NCI-H1048 (cell line): ENCODE measurements at regions not wholly inside any gene's neighbourhood (a gene's known extent, or its start where the extent isn't known, plus 50 kb on each side); places are given as distances from the start of the nearest gene placed in this dataset.
"Not testable (repeated sequence)": the region's sequence is repeated elsewhere in the genome, so short reads cannot be mapped to it uniquely, and the experiment has no call there.

Source experiments
- DNase-seq: peaks from one replicate; lab custom pipeline; 2025; lab: John Stamatoyannopoulos, UW

DNA sequence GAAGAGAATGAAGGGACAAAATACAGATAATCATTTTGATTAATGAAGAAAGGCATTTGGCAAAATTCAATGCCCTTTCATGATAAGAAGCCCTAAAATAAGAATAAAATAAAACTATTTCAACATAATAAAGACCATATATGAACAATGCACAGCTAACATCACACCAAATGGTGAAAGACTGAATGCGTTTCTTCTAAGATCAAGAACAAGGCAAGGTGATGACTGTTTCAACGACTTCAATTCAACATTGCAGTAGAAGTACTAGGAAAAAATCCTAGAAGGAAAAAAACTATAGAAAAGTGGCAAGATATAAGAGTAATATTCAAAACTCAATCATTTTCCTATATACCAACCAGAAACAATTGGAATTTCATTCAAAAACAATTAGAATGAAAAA lies 280.1 kb upstream of the GRM7 start:
- no peak for DNase-seq

DNA sequence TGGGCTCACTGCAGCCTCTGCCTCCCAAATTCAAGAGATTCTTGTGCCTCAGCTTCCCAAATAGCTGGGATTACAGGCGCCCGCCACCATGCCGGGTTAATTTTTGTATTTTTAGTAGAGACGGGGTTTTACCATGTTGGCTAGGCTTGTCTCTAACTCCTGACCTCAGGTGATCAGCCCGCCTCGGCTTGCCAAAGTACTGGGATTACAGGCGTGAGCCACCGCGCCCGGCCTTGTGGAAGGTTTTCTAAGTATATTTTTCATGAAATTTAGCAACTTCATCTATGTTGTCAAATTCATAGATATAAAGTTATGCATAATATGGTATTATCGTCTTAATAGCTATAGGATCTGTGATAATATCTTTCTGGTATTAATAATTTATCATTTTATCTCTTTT lies 275.6 kb upstream of the GRM7 start:
- no peak for DNase-seq

DNA sequence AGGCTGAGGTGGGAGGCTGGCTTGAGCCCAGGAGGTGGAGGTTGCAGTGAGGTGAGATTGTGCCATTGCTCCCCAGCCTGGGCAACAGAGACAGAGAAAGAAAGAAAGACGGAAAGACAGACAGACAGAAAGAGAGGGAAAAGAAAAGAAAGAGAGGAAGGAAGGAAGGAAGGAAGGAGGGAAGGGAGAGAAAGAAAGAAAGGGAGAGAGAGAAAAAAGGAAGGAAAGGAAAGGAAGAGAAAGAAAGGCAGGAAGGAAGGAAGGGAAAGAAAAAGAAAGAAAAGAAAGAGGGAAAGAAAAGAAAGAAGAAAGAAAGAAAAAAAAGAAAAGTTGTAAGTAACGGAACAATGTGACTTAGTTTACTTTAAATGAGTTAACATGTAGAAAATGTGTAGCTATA lies 260.7 kb upstream of the GRM7 start:
- no peak for DNase-seq

DNA sequence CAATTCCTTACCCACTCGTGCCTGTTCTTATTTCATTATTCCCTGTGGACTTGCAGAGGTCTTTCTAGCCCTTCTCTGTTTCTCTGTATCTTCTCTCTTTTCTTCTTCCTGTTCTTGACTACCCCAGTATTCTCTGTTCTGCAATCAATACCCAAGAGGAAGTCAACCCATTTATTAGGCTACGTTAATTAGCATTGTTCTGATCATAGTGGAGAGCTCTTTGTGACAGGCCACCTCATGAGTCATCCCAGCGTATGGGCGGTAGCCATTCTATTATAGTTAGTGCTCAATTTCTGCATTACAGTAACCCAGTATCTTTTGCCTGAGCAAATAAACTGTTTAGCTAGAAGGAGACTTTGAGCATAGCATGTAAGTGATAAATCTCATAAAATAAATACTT lies 259.5 kb upstream of the GRM7 start:
- DNase-seq: no peak

DNA sequence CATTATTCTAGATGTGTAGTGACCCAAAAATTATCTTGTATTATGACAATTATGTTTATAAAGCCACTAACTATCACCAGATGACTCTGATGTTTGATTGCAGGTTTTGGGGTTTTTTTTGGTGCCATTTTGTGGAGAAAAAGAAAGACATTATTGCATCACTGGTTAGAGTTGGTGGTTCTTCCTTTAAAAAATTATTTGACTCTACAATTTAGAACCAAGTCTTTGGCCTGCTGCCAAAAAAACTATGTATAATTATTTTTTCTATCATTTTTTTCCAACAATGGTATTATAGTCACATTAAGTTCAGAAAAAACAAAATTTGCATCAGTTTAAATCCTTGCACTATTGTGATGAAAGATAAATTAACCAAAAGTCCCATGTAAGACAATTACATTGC lies 258.6 kb upstream of the GRM7 start:
- DNase-seq: no peak

DNA sequence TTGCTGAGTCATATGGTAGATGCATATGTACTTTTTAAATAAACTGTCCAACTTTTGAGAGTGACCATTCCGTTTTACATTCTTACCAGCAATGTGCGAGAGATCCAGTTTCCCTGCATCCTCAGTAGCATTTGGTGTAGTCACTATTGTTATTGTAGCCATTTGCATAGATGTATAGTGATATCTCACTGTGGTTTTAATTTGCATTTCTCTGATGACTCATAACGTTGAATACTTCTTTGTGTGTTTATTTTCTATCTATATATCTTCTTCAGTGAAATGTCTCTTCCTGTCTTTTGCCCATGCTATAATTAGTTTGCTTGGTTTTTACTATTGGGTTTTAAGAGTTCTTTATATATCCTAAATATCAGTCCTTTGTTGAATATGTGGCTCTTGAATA lies 255.7 kb upstream of the GRM7 start:
- no peak for DNase-seq

DNA sequence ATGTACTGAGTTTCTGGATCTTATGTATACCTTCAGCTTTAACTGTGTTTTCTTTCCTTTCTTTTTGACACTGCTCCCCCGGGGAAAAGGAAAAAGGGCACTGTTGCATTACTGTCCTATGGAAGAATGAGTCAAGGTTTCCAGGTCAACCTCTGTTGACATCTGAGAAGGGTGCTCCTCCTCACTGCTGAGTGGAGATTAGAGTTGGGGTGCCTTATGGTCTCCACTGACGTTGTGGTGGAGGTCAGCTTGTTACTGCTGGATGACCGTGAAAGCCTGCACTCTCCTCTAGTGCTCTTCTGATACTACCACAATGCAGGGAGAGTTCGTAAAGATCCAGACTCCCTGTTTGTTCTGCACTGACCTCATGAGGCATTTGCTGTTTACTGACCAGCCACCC lies 252.1 kb upstream of the GRM7 start:
- no peak for DNase-seq

DNA sequence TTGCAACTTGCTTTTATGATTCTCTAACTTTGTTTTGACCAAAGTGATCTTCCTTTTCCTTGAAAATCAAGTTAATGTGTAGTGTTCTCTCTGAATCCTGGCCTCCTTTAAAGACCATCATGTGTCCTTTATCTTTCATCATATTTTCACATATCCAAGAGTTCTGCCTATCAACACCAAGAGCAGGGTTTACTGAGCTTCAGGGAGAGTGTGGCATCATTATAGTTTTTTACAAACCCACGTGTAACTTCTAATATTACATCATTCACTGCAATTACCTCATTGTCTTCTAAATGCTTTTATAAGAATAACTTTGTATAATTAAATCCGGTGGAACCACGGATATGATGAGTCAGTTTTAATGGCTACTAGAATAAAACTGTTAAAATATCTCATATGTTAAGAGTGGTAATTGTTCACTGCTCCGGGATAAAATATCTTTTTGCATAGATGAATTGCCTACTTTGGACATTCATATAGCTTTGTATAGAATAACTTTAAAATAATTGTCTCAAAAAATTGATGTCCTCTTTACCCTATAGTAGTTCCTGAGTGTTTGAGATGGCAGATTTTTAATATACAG lies 248.8 kb upstream of the GRM7 start:
- DNase-seq: no peak

DNA sequence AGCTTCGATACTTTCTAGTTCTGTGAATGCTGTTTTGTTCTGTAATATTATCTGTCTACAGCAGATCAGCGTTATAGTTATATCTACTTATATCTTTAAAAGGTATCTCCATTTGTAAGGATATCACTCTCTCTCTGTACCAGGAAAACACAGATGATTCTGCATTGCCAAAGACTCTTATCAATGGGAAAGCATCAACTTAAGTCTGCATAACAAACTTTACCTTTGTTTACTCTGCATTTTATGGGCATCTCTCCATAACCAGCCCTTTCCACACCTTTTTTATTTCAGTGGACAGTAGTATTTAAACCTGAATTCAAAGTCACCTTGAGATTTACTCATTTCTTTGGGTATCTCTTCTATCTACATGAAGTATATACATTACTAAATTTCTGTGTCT lies 238.7 kb upstream of the GRM7 start:
- no peak for DNase-seq

DNA sequence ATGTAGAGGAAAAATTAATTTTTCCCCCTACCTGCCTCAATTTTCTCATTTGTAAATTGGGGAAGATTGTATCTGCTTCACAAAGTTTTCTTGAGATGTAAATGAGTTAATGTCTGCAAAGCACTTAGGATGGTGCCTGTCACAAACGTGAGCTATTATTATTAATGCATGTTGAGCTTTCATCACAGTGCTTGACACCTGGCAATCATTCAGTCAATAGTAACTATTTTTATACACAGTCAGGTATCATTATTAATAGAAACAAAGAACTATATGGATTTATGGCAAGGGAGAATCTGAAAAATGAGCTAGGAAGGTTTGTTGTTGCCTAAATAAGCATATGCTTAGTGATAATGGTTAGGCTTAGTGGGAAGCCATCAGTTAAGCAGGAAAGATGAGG lies 238.2 kb upstream of the GRM7 start:
- DNase-seq: no peak

DNA sequence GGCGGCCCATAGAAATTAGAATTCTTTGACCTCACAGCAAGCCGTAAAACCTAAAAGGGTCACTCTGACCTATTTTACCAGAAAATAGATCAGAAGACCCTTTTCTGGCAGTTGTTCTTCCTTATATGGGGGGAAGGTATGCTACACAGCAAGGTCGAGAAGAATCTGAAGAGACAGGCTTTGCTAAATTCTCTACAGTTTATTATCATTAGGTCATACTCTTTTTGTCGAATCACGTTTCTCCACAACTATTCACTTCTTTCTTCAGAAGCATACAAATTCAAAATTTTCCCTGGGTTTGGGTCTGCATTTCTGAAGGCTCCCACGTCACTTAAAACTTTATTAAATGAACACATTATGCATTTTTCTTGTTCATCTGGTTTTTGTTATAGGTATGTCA lies 229.5 kb upstream of the GRM7 start:
- no peak for DNase-seq

DNA sequence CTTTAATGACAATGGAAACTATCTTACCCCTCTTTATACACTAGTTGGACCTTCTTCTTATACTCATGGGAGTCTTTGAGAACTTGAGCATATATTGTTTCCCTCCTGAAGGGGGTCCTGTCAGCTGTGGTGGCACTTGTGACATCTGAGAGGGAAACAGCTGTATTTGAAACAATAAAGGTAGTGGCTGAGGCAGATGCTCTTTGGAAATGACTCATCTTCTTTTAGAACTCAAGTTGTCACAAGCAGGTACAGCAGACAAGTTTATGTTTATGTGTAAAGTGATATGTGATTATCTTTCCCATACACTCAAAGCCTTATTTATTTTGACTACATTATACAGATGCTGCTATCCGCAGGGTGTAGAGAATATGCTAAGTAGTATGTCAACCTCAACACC lies 220.0 kb upstream of the GRM7 start:
- DNase-seq: no peak

DNA sequence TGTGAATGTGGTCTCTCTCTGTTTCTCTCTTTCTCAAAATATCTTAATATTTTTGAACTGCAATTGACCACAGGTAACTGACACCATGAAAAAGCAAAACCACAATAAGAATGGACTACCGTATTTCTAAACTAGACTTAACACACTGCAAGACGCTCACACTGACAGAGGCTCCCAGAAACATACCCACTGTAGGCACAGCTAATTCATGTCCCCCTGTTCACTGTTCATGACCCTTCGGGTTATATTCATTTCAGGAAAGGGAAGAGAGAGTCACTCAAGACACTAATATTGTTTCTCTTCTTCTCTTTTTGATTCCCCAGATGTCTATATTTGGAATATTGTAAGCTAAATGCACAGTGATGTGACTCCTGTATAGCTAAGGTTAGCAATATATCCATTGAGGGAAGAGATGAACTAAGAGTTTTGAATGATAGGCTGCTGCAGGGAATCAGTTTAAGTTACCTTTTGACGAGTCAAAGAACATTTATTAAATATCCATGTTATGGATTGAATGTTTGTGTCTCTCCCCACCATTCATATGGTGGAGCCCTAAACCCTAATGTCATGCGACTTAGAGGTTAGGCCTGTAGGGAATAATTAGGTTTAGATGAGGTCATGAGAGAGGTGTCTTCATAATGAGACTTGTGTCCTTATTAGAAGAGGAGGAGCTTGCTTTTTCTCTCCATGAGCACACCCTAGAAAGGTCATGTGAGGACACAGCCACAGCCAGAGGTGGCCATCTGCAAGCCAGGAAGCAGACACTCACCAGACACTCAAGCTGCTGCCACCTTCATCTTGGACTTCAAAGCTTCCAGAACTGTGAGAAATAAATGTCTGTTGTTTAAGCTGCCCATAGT lies 216.6 kb upstream of the GRM7 start:
- DNase-seq: no peak

DNA sequence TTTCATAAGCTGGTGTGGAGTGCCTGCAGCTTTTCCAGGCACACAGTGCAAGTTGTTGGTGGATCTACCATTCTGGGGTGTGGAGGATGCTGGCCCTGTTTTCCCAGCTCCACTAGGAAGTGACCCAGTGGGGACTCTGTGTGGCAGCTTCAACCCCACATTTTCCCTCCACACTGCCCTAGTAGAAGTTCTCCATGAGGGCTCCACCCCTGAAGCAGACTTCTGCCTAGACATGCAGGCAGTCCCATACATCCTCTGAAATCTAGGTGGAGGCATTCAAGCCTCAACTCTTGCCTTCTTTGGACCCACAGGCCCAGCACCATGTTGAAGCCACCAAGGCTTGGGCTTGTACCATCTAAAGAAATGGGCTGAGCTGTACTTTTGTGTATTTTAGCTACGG lies 206.2 kb upstream of the GRM7 start:
- no peak for DNase-seq

DNA sequence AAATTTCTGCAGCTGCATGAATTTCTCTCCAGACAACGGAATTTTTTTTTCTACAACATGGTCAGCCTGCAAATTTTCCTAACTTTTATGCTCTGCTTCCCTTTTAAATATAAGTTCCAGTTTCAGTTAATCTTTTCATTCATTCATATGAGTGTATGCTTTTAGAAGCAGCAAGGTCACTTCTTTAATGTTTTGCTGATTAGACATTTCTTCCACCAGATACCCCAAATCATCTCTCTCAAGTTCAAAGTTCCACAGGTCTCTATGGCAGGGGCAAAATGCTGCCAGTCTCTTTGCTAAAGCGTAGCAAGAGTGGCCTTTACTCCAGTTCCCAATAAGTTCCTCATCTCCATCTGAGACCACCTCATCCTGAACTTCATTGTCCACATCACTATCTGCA lies 205.6 kb upstream of the GRM7 start:
- DNase-seq: no peak

DNA sequence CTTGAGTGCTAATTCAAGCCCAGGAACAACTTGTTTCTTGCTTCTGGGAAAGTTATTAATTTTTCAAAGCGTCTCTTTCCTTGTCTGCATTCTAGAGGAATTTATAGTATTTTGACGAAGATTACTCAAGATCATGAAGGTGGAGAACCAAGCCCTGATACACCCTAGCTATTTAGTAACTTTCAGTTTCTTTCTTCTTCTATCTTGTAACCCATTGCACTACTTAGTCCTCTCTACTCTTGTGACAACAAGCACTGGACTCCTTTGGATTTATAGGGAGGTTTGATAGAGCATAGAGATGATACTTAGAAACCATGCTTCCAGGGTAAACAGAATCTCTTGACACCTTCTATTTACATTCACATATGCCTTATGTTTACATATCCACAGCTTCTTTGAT lies 203.3 kb upstream of the GRM7 start:
- no peak for DNase-seq

DNA sequence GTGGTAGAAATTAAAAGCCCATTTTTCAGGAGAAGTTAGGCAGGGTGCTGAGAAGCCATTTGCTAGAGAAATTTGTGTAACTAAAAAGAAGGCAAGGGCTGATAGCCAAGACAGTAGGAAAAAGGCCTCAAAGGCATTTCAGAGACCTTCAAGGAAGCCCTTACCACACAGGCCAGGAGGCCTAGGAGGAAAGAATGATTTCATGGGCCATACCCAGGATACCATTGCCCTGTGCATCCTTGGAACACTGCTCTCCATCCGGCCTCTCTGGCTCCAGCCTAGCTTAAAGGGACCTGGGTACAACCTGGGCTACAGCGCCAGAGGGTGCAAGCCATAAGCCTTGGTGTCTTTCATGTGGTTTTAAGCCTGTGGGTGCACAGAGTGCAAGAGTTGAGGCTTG lies 193.6 kb upstream of the GRM7 start:
- DNase-seq: no peak

DNA sequence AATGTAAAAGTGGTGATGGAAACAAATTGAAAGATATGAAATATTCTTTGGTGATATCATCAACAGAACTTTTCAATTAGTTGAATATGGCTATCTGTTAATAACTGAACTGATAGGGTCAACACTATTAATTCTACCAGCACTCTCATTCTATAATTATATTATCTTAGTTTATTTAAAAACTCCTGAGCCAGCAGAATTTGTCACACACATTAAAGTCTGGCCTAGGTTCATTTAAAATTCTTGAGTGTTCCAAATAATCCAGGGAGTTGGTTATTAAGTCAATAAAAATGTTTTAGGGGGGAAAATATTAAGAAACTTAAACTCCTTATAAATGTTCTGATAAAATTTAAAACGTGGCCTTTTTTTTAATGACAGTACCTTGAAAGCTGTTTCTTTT lies 189.6 kb upstream of the GRM7 start:
- no peak for DNase-seq

DNA sequence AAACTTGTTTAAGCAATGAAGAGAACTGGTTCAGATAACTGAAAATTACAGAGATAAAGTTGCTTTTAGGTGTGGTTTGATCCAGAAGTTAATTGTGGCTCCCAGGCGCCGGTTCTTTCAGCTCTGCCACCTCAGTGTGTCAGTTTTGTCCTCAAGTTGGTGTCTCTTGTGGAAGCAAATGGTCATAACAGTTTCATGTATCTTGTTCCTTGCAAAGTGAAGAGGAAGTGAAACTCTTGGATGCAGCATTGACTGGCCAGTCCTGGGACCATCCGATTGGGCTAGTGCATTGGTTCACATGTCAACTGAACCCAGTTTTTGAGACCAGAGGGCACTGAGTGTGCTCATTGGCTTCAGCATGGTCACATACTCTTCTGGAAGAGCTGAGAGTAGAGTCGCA lies 181.4 kb upstream of the GRM7 start:
- DNase-seq: no peak

DNA sequence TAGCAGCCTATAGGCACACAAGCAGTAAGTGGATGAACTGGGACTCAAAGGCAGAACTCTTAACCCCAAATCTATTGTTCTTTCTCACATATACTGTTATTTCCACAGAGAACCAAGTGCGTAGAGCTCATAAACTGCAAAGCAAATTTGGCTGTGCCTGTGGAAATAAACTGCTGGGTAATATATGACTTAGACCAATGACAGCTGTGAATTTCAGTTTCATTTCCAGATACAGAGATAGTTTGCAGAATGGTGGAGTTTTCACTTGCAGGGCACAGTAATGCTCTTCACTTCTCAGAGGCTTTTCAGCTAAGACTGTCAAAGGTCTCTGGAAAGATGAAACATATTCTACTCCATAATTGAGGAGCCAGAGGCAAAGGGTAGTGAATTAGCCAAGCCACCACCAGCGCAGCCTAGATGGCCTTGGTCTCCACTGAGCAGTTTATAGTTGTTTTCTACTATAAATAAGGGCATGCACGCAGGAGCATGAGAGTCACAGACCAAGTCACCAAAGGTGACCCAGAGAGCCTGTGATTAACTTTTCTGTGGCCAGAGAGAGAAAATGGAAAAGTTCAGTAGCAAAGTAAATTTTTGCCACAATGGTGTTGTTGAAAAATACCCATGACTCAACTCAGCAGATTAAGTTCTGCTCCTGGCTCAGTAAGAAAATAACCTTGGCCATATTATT lies 180.7 kb upstream of the GRM7 start:
- no peak for DNase-seq

DNA sequence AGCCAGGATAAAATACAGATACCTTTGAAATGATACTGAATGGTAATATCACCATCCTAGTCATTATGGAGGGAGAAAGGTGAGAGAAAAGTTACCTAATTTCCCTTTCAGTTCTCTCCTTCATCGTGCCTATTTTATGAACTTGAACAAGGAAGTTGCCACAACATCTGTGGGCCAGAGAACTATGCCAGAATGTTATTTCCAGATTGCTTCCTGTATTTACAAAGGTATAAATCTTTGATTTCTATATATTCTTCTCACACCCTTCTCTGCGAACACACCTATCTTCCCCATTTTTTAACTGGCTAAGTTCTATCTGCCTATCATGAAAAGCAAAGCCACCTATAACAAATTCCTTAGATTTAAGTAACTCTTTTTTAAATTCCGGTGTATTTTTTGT lies 163.6 kb upstream of the GRM7 start:
- DNase-seq: no peak

DNA sequence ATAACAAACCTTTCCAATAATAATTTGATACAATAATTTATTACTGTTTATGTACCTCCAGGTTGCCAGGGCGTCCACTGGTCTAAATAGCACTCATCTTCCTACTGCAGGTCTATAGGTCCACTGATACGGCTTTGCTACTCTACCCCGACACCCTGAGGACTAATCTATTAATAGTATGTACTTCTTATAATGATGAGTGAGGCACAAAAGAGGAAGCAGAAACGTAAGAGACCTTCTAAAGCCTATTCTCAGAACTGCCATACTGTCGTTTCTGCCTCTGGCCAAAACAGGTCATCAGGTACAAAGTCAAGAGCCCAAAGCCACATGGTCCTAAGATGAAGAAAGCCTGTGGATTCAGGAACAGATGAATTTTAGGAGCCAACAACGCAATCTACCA lies 163.2 kb upstream of the GRM7 start:
- no peak for DNase-seq

DNA sequence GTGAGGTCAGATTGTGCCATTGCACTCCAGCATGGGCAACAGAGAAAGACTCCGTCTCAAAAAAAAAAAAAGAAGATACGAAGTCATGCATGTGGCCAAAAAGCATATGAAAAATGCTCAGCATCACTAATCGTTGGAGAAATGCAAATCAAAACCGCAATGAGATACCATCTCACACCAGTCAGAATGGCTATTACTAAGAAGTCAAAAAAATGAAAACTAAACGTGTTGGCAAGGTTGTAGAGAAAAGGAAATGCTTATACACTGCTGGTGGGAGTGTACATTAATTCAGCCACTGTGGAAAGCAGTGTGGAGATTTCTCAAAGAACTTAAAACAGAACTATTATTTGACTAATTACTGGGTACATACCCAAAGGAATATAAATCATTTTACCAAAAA lies 156.1 kb upstream of the GRM7 start:
- not testable (repeated sequence) for DNase-seq

DNA sequence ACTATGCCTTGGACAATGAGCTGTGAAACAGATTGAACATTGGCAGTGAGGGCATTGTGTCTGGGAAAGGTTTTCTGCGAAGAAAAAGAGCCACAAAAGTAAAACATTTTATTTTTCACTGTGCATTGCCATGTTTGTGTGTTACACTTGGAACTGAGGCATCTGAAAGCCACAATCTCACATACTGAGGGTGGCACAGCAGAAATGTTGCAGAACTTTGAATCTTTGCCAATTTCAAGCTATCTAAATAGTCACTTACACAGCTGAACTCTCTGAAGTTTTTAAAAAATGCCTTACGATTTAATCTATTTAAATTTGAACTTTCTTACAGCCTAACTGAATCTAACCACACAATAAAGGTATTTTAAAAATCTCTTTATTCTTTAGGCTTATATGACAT lies 154.1 kb upstream of the GRM7 start:
- DNase-seq: no peak
